ENCODE measurements at regions not wholly inside any gene's neighbourhood (a gene's known extent, or its start where the extent isn't known, plus 50 kb on each side); places are given as distances from the start of the nearest gene placed in this dataset.
"Not testable (repeated sequence)": the region's sequence is repeated elsewhere in the genome, so short reads cannot be mapped to it uniquely, and the experiment has no call there.

DNA sequence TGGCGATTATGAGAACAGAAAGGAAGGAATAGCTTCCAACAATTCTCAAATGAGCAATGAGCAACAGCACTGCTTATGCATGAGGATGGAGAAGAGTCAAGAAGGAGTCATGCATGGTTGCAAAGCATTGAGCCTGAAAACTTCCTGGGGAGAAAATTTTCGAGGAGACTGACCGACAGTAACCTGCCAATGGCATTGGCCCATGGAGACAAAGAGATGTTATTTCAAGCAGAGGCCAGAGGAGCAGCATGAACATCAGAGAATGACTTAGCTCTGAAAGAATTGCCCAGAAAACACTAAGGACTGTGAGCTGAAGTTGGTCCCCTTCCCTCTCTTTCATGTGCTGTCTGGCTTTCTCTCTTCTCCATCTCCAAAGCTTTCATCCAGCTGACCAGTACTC lies 343.4 kb downstream of the ADAMTS20 start:
- Histone ChIP-seq H3K27me3 (no peaks in the 10 kb centered on the region), H3K4me3 (no peak overlapping the region), H3K27ac (no peak overlapping the region), H3K4me1 (ENCODE audit: low read depth) (no peaks in the 10 kb centered on the region), H3K36me3 (no peaks in the 10 kb centered on the region), H3K9me3 (ENCODE audit: low read depth) (no peaks in the 10 kb centered on the region)
- TF ChIP-seq, protein P1, sequence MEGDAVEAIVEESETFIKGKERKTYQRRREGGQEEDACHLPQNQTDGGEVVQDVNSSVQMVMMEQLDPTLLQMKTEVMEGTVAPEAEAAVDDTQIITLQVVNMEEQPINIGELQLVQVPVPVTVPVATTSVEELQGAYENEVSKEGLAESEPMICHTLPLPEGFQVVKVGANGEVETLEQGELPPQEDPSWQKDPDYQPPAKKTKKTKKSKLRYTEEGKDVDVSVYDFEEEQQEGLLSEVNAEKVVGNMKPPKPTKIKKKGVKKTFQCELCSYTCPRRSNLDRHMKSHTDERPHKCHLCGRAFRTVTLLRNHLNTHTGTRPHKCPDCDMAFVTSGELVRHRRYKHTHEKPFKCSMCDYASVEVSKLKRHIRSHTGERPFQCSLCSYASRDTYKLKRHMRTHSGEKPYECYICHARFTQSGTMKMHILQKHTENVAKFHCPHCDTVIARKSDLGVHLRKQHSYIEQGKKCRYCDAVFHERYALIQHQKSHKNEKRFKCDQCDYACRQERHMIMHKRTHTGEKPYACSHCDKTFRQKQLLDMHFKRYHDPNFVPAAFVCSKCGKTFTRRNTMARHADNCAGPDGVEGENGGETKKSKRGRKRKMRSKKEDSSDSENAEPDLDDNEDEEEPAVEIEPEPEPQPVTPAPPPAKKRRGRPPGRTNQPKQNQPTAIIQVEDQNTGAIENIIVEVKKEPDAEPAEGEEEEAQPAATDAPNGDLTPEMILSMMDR (IDR thresholded peaks at IDR 0.05; ENCODE audit: low read depth, low read length), result no peak
- no peak for DNase-seq (ENCODE audit: low read depth in 1 of 2, low spot score in 1 of 2)

DNA sequence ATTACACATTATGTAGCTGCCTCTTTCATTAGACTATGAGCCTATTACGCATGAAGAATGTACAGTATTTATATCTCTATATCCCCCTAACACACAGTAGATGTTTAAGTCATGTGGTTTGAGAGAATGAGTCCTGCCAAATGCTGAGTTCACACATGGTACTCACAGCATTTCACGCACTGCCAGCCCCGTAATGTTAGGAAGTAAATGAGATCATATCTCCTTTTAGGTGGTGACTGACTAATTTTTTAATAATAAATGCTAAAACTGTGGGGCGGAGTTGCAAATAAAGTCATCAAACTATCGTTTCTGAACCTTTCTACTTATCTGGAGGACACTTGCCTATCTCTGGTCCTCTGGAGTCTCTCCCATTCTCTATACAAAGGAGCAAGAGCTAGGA lies 343.8 kb downstream of the ADAMTS20 start:
- no peaks in the 10 kb centered on the region for H3K36me3 ChIP-seq
- H3K4me1 ChIP-seq (ENCODE audit: low read depth), result no peaks in the 10 kb centered on the region
- H3K27ac ChIP-seq, result no peak overlapping the region
- no peaks in the 10 kb centered on the region for H3K9me3 ChIP-seq (ENCODE audit: low read depth)
- DNase-seq (ENCODE audit: low read depth in 1 of 2, low spot score in 1 of 2), result no peak
- TF ChIP-seq, protein P1 (IDR thresholded peaks at IDR 0.05; ENCODE audit: low read depth, low read length), result no peak
- H3K27me3 ChIP-seq, result no peaks in the 10 kb centered on the region
- H3K4me3 ChIP-seq, result no peak overlapping the region

DNA sequence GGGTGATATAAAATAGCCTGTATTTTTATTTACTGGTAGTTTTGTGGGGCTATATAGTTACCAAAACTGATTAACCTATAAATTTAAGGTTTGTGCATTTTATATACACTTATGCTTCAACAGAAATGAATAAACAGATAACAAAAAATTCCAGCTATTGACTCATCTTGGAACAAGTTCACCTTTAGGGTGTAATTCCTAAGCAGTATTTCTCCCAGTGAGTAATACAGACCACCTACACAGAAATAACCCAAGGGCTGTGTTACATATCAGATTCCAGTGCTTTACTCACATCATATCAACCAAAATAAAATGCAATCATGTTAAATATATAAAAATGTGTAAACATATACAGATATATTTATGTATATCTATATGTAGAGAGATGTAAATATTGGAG lies 345.6 kb downstream of the ADAMTS20 start:
- H3K27me3 ChIP-seq, result no peaks in the 10 kb centered on the region
- H3K27ac ChIP-seq, result no peak overlapping the region
- H3K4me3 ChIP-seq, result no peak overlapping the region
- TF ChIP-seq, protein P1 (IDR thresholded peaks at IDR 0.05; ENCODE audit: low read depth, low read length), result no peak
- no peaks in the 10 kb centered on the region for H3K9me3 ChIP-seq (ENCODE audit: low read depth)
- H3K36me3 ChIP-seq, result no peaks in the 10 kb centered on the region
- no peaks in the 10 kb centered on the region for H3K4me1 ChIP-seq (ENCODE audit: low read depth)
- peak in 1 of 2 donors; percentile 19 for DNase-seq (ENCODE audit: low read depth in 1 of 2, low spot score in 1 of 2)

DNA sequence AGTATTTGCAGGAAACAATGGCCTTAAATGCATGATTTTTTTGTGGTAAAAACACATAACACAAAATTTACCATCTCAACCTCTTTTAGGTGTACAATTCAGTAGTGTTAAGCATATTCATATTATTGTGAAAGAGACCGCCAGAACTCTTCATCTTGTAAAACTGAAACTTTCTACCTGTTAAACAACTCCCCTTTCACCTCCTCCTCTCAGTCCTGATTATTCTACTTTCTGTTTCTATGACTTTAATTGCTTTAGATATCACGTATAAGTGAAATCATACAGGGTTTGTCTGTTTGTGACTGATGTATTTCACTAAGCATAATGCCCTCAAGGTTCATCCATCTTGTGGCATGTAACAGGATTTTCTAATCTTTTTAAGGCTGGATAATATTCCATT lies 353.4 kb downstream of the ADAMTS20 start:
- no peaks in the 10 kb centered on the region for H3K36me3 ChIP-seq
- no peak overlapping the region for H3K27ac ChIP-seq
- peaks cover 3% of the 10 kb centered on the region for H3K4me1 ChIP-seq (ENCODE audit: low read depth)
- no peak for DNase-seq (ENCODE audit: low read depth in 1 of 2, low spot score in 1 of 2)
- no peak overlapping the region for H3K4me3 ChIP-seq
- H3K9me3 ChIP-seq (ENCODE audit: low read depth), result no peaks in the 10 kb centered on the region
- TF ChIP-seq, protein P1 (IDR thresholded peaks at IDR 0.05; ENCODE audit: low read depth, low read length), result no peak
- H3K27me3 ChIP-seq, result no peaks in the 10 kb centered on the region

DNA sequence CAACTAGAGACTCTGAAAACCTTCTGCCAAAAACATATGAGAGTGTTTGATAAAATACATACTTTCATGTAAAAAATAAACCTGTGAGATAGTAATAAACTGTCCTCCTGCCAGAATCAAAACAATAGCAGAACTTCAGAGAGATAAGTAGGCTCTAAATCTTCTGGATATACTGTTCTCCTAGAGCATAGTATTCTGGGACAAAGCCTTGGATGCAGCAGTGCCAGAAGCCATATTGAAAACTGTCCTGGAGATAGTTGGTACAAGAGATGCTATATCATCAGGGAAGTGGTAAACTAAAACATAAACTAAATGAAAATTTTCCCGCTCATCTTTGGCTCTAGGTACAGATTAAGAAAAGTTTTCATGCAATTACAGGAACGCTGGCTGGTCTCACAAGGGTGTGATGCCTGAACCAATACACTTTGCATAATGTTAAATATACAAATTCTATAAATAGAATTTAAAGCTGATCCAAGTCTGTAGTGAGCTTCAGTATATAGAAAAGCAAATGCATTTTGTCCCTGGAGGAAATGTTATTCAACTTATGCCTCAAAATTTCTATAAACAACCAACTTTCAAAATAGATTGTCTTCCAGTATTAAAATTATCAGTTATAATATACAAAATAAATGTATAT lies 355.6 kb downstream of the ADAMTS20 start:
- Histone ChIP-seq H3K9me3 (ENCODE audit: low read depth) (no peaks in the 10 kb centered on the region), H3K27me3 (no peaks in the 10 kb centered on the region), H3K27ac (no peak overlapping the region), H3K4me3 (no peak overlapping the region), H3K4me1 (ENCODE audit: low read depth) (peaks cover 6% of the 10 kb centered on the region), H3K36me3 (no peaks in the 10 kb centered on the region)
- DNase-seq (ENCODE audit: low read depth in 1 of 2, low spot score in 1 of 2), result no peak
- TF ChIP-seq, protein P1 (IDR thresholded peaks at IDR 0.05; ENCODE audit: low read depth, low read length), result no peak

DNA sequence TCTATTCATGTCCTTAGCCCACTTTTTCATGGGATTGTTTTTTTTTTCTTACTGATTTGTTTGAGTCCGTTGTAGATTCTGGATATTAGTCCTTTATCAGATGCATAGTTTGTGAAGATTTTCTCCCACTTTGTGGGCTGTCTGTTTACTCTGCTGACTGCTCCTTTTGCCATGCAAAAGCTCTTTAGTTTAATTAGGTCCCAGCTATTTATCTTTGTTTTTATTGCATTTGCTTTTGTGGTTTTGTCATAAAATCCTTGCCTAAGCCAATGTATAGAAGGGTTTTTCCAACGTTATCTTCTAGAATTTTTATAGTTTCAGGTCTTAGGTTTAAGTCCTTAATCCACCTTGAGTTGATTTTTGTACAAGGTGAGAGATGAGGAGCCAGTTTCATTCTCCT lies 358.9 kb downstream of the ADAMTS20 start:
- not testable (repeated sequence) for DNase-seq (ENCODE audit: low read depth in 1 of 2, low spot score in 1 of 2); H3K36me3 ChIP-seq; H3K27ac ChIP-seq; H3K27me3 ChIP-seq; H3K4me3 ChIP-seq; H3K4me1 ChIP-seq (ENCODE audit: low read depth); H3K9me3 ChIP-seq (ENCODE audit: low read depth)

DNA sequence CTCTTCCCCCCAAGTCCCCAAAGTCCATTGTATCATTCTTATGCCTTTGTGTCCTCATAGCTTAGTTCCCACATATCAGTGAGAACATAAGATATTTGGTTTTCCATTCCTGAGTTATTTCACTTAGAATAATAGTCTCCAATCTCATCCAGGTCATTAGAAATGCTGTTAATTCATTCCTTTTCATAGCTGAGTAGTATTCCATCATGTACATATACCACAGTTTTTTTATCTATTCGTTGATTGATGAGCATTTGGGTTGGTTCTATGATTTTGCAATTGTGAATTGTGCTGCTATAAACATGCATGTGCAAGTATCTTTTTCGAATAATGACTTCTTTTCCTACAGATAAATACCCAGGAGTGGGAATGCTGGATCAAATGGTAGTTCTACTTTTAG lies 359.6 kb downstream of the ADAMTS20 start:
- DNase-seq (ENCODE audit: low read depth in 1 of 2, low spot score in 1 of 2); H3K4me3 ChIP-seq; H3K4me1 ChIP-seq (ENCODE audit: low read depth); H3K27ac ChIP-seq; H3K27me3 ChIP-seq; H3K36me3 ChIP-seq; H3K9me3 ChIP-seq (ENCODE audit: low read depth): not testable (repeated sequence)
